Activated T-helper 2 cell treated with anti-CD3 and anti-CD28 coated beads, Interferon-gamma antibody, Interleukin-2, Interleukin-4, amounts not matched to agents 10 μg/mL and 5 μg/mL and 100 μg/mL, durations not matched to agents 14 hours and 24 hours and 36 hours (primary cell): ENCODE measurements at regions not wholly inside any gene's neighbourhood (a gene's known extent, or its start where the extent isn't known, plus 50 kb on each side); places are given as distances from the start of the nearest gene placed in this dataset.

Experiments used
- DNase-seq: peaks from one replicate; pipeline ENCODE4 v3.0.0; 2021; ENCODE audit warnings: low spot score
- H3K27ac Mint-ChIP-seq: one replicate; pipeline ENCODE4 v1.8.0; 2021; ENCODE audit warnings: mixed read lengths
- H3K27me3 Mint-ChIP-seq: one replicate; pipeline ENCODE4 v1.8.0; 2021; ENCODE audit warnings: low read depth, mixed read lengths
- H3K36me3 Mint-ChIP-seq: one replicate; pipeline ENCODE4 v1.8.0; 2021; ENCODE audit warnings: low read depth, mixed read lengths
- H3K4me1 Mint-ChIP-seq: one replicate; pipeline ENCODE4 v1.8.0; 2021; ENCODE audit warnings: low read depth, mixed read lengths
- H3K4me3 Mint-ChIP-seq: one replicate; pipeline ENCODE4 v1.8.0; 2021; ENCODE audit warnings: low read depth, mild to moderate bottlenecking, moderate library complexity, mixed read lengths
- H3K9me3 Mint-ChIP-seq: one replicate; pipeline ENCODE4 v1.8.0; 2021; ENCODE audit warnings: mixed read lengths
- intact Hi-C: fragments of 100-400 bp; cut with micrococcal nuclease; formaldehyde crosslinking; loops from one replicate; pipeline ENCODE4 v1.15.1; 2023

- DNase-seq, result no peak
- intact Hi-C loops, result no loop called here
- Mint-ChIP-seq H3K27ac (no peak overlapping the region), H3K27me3 (no peaks in the 10 kb centered on the region), H3K4me1 (no peaks in the 10 kb centered on the region), H3K9me3 (peaks cover 3% of the 10 kb centered on the region), H3K36me3 (no peaks in the 10 kb centered on the region), H3K4me3 (no peak overlapping the region)
Observed at GRCh38 chr1:216914974-216915373, 191.7 kb upstream of the ESRRG start.

GRCh38 chr1:216913976-216914375 lies 190.7 kb upstream of the ESRRG start:
- Mint-ChIP-seq H3K9me3 (peaks cover 3% of the 10 kb centered on the region), H3K4me1 (no peaks in the 10 kb centered on the region), H3K4me3 (no peak overlapping the region), H3K36me3 (no peaks in the 10 kb centered on the region), H3K27ac (no peak overlapping the region), H3K27me3 (no peaks in the 10 kb centered on the region)
- intact Hi-C loops, result no loop called here
- DNase-seq, result no peak

- Mint-ChIP-seq H3K27ac (no peak overlapping the region), H3K36me3 (no peaks in the 10 kb centered on the region), H3K27me3 (no peaks in the 10 kb centered on the region), H3K4me3 (no peak overlapping the region), H3K9me3 (no peaks in the 10 kb centered on the region), H3K4me1 (no peaks in the 10 kb centered on the region)
- no peak for DNase-seq
- intact Hi-C loops, result no loop called here
Observed at GRCh38 chr1:216910081-216910840, 187.0 kb upstream of the ESRRG start.

GRCh38 chr1:216908126-216908525 lies 184.9 kb upstream of the ESRRG start:
- intact Hi-C loops, result no loop called here

GRCh38 chr1:216907100-216907499 lies 183.9 kb upstream of the ESRRG start:
- no peaks in the 10 kb centered on the region for H3K9me3 Mint-ChIP-seq
- no peak overlapping the region for H3K27ac Mint-ChIP-seq
- H3K4me3 Mint-ChIP-seq, result no peak overlapping the region
- no peak for DNase-seq
- intact Hi-C loops, result no loop called here
- no peaks in the 10 kb centered on the region for H3K36me3 Mint-ChIP-seq
- no peaks in the 10 kb centered on the region for H3K4me1 Mint-ChIP-seq
- no peaks in the 10 kb centered on the region for H3K27me3 Mint-ChIP-seq

More at GRCh38 chr1:216908126-216908525, 184.9 kb upstream of the ESRRG start:
- no peak for DNase-seq
- Mint-ChIP-seq H3K27ac (no peak overlapping the region), H3K4me1 (no peaks in the 10 kb centered on the region), H3K36me3 (no peaks in the 10 kb centered on the region), H3K9me3 (no peaks in the 10 kb centered on the region), H3K27me3 (no peaks in the 10 kb centered on the region), H3K4me3 (no peak overlapping the region)

- Mint-ChIP-seq H3K36me3 (no peaks in the 10 kb centered on the region), H3K9me3 (no peaks in the 10 kb centered on the region), H3K4me3 (no peak overlapping the region), H3K4me1 (no peaks in the 10 kb centered on the region), H3K27ac (no peak overlapping the region), H3K27me3 (no peaks in the 10 kb centered on the region)
- DNase-seq, result no peak
- intact Hi-C loops, result no loop called here
Observed at GRCh38 chr1:216905781-216906180, 182.6 kb upstream of the ESRRG start.

- no peak for DNase-seq
- no peak overlapping the region for H3K4me3 Mint-ChIP-seq
- no peaks in the 10 kb centered on the region for H3K4me1 Mint-ChIP-seq
- no peak overlapping the region for H3K27ac Mint-ChIP-seq
- H3K36me3 Mint-ChIP-seq, result no peaks in the 10 kb centered on the region
- intact Hi-C loops, result no loop called here
- H3K27me3 Mint-ChIP-seq, result no peaks in the 10 kb centered on the region
- no peaks in the 10 kb centered on the region for H3K9me3 Mint-ChIP-seq
Observed at GRCh38 chr1:216905137-216905536, 181.9 kb upstream of the ESRRG start.

GRCh38 chr1:216904471-216904870 lies 181.2 kb upstream of the ESRRG start:
- Mint-ChIP-seq H3K9me3 (no peaks in the 10 kb centered on the region), H3K27ac (no peak overlapping the region), H3K27me3 (no peaks in the 10 kb centered on the region), H3K4me3 (no peak overlapping the region), H3K36me3 (no peaks in the 10 kb centered on the region), H3K4me1 (no peaks in the 10 kb centered on the region)
- DNase-seq, result no peak
- intact Hi-C loops, result no loop called here

- DNase-seq, result no peak
- intact Hi-C loops, result no loop called here
- Mint-ChIP-seq H3K36me3 (no peaks in the 10 kb centered on the region), H3K4me1 (no peaks in the 10 kb centered on the region), H3K27ac (no peak overlapping the region), H3K9me3 (no peaks in the 10 kb centered on the region), H3K27me3 (no peaks in the 10 kb centered on the region), H3K4me3 (no peak overlapping the region)
Observed at GRCh38 chr1:216903382-216903740, 180.1 kb upstream of the ESRRG start.

GRCh38 chr1:216902669-216903381 lies 179.6 kb upstream of the ESRRG start:
- no peak overlapping the region for H3K27ac Mint-ChIP-seq
- DNase-seq, result no peak
- H3K27me3 Mint-ChIP-seq, result no peaks in the 10 kb centered on the region
- no peaks in the 10 kb centered on the region for H3K36me3 Mint-ChIP-seq
- H3K4me1 Mint-ChIP-seq, result no peaks in the 10 kb centered on the region
- intact Hi-C loops, result no loop called here
- no peak overlapping the region for H3K4me3 Mint-ChIP-seq
- H3K9me3 Mint-ChIP-seq, result no peaks in the 10 kb centered on the region

GRCh38 chr1:216900116-216900620 lies 176.9 kb upstream of the ESRRG start:
- no peaks in the 10 kb centered on the region for H3K36me3 Mint-ChIP-seq
- no peak for DNase-seq
- H3K4me1 Mint-ChIP-seq, result no peaks in the 10 kb centered on the region
- H3K9me3 Mint-ChIP-seq, result no peaks in the 10 kb centered on the region
- no peak overlapping the region for H3K27ac Mint-ChIP-seq
- no peak overlapping the region for H3K4me3 Mint-ChIP-seq
- H3K27me3 Mint-ChIP-seq, result no peaks in the 10 kb centered on the region
- intact Hi-C loops, result no loop called here

GRCh38 chr1:216898801-216899200 lies 175.6 kb upstream of the ESRRG start:
- no peaks in the 10 kb centered on the region for H3K4me1 Mint-ChIP-seq
- no peaks in the 10 kb centered on the region for H3K9me3 Mint-ChIP-seq
- intact Hi-C loops, result no loop called here
- H3K27me3 Mint-ChIP-seq, result no peaks in the 10 kb centered on the region
- no peak overlapping the region for H3K4me3 Mint-ChIP-seq
- H3K36me3 Mint-ChIP-seq, result no peaks in the 10 kb centered on the region
- no peak for DNase-seq
- no peak overlapping the region for H3K27ac Mint-ChIP-seq

- no peaks in the 10 kb centered on the region for H3K36me3 Mint-ChIP-seq
- no peak for DNase-seq
- H3K4me3 Mint-ChIP-seq, result no peak overlapping the region
- H3K27ac Mint-ChIP-seq, result no peak overlapping the region
- H3K27me3 Mint-ChIP-seq, result no peaks in the 10 kb centered on the region
- no peaks in the 10 kb centered on the region for H3K9me3 Mint-ChIP-seq
- no peaks in the 10 kb centered on the region for H3K4me1 Mint-ChIP-seq
- intact Hi-C loops, result no loop called here
Observed at GRCh38 chr1:216896146-216896545, 172.9 kb upstream of the ESRRG start.
